Choroid plexus epithelial cell (primary cell): ENCODE measurements at regions not wholly inside any gene's neighbourhood (a gene's known extent, or its start where the extent isn't known, plus 50 kb on each side); places are given as distances from the start of the nearest gene placed in this dataset.

Experiments used
- DNase-seq: peaks from one replicate; pipeline ENCODE4 v3.0.0-alpha.2; 2010; ENCODE audit warnings: low read depth
- H3K4me3 ChIP-seq: 2 replicates; pipeline ENCODE4 v1.5.1; 2011; ENCODE audit warnings: low read depth, mild to moderate bottlenecking, control low read depth, low read length, moderate library complexity
- TF ChIP-seq, protein P1 (sequence below): conservative IDR thresholded peaks from 2 replicates; pipeline ENCODE4 v1.5.1; 2011; ENCODE audit warnings: low read depth, mild to moderate bottlenecking, control low read depth, inconsistent platforms, low read length, moderate library complexity

DNA sequence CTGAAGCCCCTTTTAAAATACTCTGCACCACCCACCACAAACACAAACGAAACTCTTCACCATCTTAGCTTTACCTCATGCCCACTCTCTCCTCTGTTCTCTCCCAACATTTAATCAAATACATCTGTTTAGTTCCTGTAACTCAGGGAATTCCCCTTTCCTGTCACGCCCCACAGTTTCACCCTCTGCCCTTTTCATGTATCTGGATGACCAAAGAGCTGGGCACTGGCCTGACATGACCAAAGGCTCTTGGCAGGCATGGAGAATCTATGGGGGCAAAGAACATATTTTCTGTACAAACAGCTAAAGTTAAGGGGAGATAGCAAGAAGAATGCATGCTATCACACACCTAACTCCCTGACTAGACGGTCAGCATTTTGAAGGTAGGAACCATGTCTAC is 270.0 kb downstream of the TBL1XR1 start:
- no peak for DNase-seq
- no peak overlapping the region for H3K4me3 ChIP-seq
- TF ChIP-seq, protein P1, sequence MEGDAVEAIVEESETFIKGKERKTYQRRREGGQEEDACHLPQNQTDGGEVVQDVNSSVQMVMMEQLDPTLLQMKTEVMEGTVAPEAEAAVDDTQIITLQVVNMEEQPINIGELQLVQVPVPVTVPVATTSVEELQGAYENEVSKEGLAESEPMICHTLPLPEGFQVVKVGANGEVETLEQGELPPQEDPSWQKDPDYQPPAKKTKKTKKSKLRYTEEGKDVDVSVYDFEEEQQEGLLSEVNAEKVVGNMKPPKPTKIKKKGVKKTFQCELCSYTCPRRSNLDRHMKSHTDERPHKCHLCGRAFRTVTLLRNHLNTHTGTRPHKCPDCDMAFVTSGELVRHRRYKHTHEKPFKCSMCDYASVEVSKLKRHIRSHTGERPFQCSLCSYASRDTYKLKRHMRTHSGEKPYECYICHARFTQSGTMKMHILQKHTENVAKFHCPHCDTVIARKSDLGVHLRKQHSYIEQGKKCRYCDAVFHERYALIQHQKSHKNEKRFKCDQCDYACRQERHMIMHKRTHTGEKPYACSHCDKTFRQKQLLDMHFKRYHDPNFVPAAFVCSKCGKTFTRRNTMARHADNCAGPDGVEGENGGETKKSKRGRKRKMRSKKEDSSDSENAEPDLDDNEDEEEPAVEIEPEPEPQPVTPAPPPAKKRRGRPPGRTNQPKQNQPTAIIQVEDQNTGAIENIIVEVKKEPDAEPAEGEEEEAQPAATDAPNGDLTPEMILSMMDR, result no peak

- TF ChIP-seq, protein P1, result no peak
- DNase-seq, result no peak
- H3K4me3 ChIP-seq, result no peak overlapping the region
Observed at GRCh38 chr3:176926688-176927087, 270.6 kb downstream of the TBL1XR1 start.

DNA sequence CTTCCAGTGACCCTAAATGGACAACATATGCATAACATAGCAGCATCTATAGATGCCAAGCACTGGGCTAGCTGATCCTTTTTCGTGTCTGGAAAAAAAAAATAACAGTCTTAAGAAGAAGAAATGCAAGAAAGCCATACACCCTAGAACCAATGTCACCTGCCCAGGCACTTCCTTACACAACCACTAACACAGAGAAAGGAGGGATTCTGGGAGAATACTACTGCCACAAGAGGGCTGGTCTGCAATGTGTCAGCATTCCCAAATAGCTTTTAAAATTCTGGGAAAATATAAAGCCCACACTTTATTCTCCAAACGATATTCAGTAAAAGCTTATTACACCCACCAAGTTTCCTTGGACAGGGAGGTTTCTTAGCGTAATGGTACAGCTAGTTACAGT is 271.2 kb downstream of the TBL1XR1 start:
- TF ChIP-seq, protein P1, result no peak
- H3K4me3 ChIP-seq, result no peak overlapping the region
- DNase-seq, result no peak

DNA sequence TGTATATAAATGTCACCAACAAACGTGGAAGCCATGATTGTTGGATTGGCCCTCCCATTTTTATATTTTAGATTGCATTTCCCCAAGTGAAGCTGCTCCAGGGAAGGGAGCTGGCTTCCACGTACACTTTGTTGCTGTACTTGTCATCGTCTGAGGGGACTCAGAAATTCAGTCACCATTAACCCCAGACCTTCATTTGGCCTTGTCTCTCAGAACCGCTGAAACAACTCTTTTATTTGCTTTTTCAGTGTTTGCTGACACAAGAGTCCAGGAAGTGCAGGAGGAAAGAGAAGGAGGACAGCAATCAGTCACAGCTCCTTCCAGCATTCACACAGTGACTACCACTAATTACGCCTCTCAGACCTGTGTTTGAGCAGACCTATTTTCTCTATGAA is 276.5 kb downstream of the TBL1XR1 start:
- no peak for DNase-seq
- TF ChIP-seq, protein P1, result no peak
- no peak overlapping the region for H3K4me3 ChIP-seq

DNA sequence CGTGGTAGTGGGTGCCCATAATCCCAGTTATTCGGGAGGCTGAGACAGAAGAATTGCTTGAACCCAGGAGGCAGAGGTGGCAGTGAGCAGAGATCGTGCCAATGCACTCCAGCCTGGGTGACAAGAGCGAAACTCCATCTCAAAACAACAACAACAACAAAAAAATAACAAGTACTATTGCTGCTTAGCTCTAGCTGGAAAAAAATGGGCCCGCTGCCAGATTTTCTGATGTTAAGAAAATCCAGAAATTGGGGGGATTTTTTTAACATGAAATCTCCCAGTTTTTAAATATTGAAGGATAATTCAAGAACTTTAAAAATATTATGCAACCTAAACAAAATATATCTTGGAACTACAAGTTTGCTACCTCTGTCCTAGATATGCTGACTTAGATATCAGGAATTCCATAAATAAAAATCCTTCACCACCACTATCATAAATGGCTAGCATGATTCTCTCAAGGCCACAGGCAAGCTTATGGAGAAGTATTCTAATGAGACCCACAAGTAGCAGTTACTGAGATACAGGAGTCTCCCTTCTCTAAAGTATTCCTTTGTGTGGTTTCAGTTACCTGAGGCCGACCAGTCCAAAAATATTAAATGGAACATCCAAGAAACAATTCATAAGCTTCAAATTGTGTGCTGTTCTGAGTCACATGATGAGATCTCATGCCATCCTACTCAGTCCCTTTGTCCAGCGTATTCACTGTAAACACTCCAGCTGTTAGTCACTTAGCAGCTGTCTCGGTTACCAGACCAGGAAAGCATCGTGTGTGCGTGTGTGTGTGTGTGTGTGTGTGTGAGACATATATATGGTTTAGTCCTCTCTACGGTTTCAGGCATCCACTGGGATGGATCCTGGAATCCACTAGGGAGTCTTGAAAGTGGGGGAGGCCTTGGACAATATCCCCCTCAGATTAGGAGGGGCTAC is 277.2 kb downstream of the TBL1XR1 start:
- no peak overlapping the region for H3K4me3 ChIP-seq
- peak; percentile 58 for DNase-seq
- TF ChIP-seq, protein P1, result no peak

DNA sequence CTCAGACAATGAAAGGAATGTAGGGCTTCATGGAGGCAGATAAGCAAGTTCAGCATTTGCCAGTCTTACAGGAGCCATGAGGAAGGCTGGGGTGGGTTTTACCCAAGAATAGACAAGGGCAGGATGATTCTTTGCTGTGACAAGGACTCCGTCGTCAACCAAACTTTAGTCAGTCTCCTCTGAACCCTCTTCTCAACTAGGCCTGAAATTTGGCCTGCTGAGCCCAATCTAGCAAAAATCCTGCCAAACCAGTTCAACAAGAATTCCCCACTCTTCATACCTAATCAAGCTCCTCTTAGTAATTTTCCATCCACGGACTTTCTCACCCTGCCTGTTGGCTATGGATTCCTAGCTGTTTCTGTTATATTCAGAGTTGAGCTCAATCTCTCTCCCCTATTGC is 280.5 kb downstream of the TBL1XR1 start:
- DNase-seq, result no peak
- no peak overlapping the region for H3K4me3 ChIP-seq
- TF ChIP-seq, protein P1, result no peak

DNA sequence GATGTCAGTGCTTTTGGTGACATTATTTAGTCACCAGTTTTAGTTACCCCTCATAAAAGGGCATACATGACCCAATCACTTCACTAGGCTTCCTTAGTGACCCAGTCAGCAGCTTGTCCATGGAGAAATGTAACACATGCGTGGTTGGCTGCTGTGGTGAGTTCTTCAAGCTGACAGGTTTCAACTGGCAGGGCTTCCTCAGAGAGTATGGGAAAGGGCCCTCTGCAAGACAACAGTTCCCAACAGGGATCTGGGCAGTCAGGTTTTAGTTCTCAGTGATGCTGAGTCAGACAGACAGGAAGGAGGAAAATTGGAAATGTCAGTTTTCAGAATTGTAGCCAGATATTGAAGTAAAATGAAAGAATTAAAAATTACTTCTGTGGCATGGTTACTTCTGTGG is 282.5 kb downstream of the TBL1XR1 start:
- TF ChIP-seq, protein P1, result no peak
- H3K4me3 ChIP-seq, result no peak overlapping the region
- no peak for DNase-seq
